Adipocyte (in vitro differentiated cells): ENCODE measurements at regions not wholly inside any gene's neighbourhood (a gene's known extent, or its start where the extent isn't known, plus 50 kb on each side); places are given as distances from the start of the nearest gene placed in this dataset.
A peak's percentile ranks its signal among the peaks of the same experiment; 100 is the strongest.
"Not testable (repeated sequence)": the region's sequence is repeated elsewhere in the genome, so short reads cannot be mapped to it uniquely, and the experiment has no call there.

Experiments
- DNase-seq: peaks from one replicate; pipeline ENCODE4 v3.0.0-alpha.2; 2015; ENCODE audit warnings: low read depth
- H3K27me3 ChIP-seq: replicated peaks from 2 replicates; pipeline ENCODE4 v1.7.0; 2013; ENCODE audit warnings: mild to moderate bottlenecking, low read length, moderate library complexity; ENCODE audit not compliant: control insufficient read depth, insufficient read depth
- H3K36me3 ChIP-seq: 2 replicates; pipeline ENCODE4 v1.7.0; 2013; ENCODE audit warnings: low read length, mild to moderate bottlenecking, moderate library complexity; ENCODE audit not compliant: control insufficient read depth, insufficient read depth, severe bottlenecking
- H3K4me1 ChIP-seq: 2 replicates; pipeline ENCODE4 v1.7.0; 2013; ENCODE audit warnings: mild to moderate bottlenecking, low read length, moderate library complexity; ENCODE audit not compliant: control insufficient read depth, insufficient read depth
- H3K4me3 ChIP-seq: 2 replicates; pipeline ENCODE4 v1.7.0; 2013; ENCODE audit warnings: mild to moderate bottlenecking, low read length, moderate library complexity
- H3K9ac ChIP-seq: 2 replicates; pipeline ENCODE4 v1.7.0; 2013; ENCODE audit warnings: mild to moderate bottlenecking, low read length, moderate library complexity
- H3K9me3 ChIP-seq: 2 replicates; pipeline ENCODE4 v1.7.0; 2013; ENCODE audit warnings: mild to moderate bottlenecking, low read length, moderate library complexity; ENCODE audit not compliant: control insufficient read depth

DNA sequence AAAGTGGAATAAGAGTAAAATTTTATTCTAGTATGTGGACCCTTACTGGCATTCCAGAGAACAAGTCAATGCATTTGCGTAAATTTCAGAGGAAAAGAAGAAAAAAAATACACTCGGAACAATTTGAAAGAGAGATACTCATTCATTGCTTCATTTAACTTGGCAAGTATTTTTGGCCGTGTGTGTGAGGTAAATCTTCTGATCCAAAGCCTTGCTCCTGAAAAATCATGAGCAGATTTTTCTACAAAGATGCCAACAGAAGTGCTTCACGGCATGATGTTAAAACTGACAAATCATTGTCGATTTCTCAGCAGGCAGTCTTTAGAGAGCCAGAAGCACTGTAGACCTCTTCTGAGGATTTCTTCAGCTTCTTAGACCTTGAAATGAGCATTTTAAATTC lies 194.0 kb downstream of the COX18 start:
- Histone ChIP-seq H3K4me3 (no peak overlapping the region), H3K4me1 (no peaks in the 10 kb centered on the region), H3K9me3 (no peaks in the 10 kb centered on the region), H3K9ac (no peak overlapping the region), H3K36me3 (no peaks in the 10 kb centered on the region), H3K27me3 (no peaks in the 10 kb centered on the region)
- DNase-seq, result no peak

DNA sequence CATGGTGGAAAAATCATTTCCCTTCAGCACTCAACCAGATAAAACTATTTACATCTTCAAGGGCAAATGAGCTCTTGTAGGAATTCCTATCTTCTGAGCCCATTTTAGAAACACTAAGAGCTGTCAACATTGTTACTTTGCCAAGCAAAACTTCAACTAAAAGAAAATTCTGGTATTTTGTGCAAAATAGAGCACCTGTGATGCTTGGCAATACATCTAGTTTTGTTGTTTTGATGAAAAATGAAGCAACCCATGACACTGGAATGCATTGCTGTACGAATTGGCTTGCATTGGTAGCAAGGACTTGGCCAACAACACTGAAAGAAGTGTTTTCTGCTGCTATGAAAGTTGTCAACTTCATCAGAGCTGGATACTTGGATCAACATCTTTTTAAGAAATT lies 194.4 kb downstream of the COX18 start:
- no peaks in the 10 kb centered on the region for H3K4me1 ChIP-seq
- no peaks in the 10 kb centered on the region for H3K27me3 ChIP-seq
- H3K9ac ChIP-seq, result no peak overlapping the region
- no peak for DNase-seq
- no peak overlapping the region for H3K4me3 ChIP-seq
- no peaks in the 10 kb centered on the region for H3K36me3 ChIP-seq
- no peaks in the 10 kb centered on the region for H3K9me3 ChIP-seq

DNA sequence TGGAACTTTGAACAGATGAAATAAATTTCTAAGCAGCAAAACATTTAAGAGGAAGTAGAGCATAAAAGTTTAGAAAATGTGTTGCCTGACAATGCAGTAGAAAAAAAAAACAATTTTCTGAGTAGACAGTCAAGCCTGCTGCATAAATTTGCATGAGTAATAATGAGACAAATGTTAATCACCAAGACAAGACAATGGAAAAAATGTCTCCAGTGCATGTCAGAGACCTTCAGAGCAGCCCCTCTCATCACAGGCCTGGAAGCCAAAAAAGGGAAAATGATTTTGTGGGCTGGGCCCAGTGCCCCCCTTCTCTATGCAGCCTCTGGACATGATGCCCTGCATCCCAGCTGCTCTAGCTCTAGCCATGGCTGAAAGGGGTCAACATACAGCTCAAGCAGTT lies 204.6 kb downstream of the COX18 start:
- no peak for DNase-seq
- Histone ChIP-seq H3K36me3 (no peaks in the 10 kb centered on the region), H3K4me1 (no peaks in the 10 kb centered on the region), H3K27me3 (no peaks in the 10 kb centered on the region), H3K9me3 (no peaks in the 10 kb centered on the region), H3K9ac (no peak overlapping the region), H3K4me3 (no peak overlapping the region)

GRCh38 chr4:72864277-72864676 lies 205.2 kb downstream of the COX18 start:
- not testable (repeated sequence) for H3K36me3 ChIP-seq, H3K9ac ChIP-seq, H3K4me1 ChIP-seq, H3K9me3 ChIP-seq, DNase-seq, H3K27me3 ChIP-seq, H3K4me3 ChIP-seq

- DNase-seq, result no peak
- Histone ChIP-seq H3K27me3 (no peaks in the 10 kb centered on the region), H3K4me3 (no peak overlapping the region), H3K36me3 (no peaks in the 10 kb centered on the region), H3K9me3 (no peaks in the 10 kb centered on the region), H3K9ac (no peak overlapping the region), H3K4me1 (peaks cover 6% of the 10 kb centered on the region)
Measured at GRCh38 chr4:72860766-72861165, 208.8 kb downstream of the COX18 start.

DNA sequence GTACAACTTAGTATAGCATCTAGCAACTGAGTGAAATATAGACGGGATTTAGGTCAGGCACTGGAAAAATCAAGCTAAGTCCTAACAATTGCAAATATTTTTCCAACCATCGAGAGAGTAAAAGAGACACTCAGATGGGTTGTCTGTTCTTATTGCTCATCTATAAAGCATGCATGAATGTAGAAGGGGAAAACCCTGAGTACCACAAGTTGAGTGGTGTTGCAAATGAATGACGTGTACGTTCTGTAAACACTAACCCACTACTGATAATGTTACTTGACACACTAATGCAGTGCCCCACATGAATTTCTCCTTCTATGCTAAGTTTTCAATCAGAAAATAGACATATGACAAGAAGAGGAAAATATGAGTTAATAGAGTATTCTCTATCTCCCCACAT lies 211.2 kb downstream of the COX18 start:
- H3K4me1 ChIP-seq, result peaks cover 6% of the 10 kb centered on the region
- H3K36me3 ChIP-seq, result no peaks in the 10 kb centered on the region
- no peak overlapping the region for H3K9ac ChIP-seq
- H3K9me3 ChIP-seq, result no peaks in the 10 kb centered on the region
- peak; percentile 81 for DNase-seq
- no peaks in the 10 kb centered on the region for H3K27me3 ChIP-seq
- no peak overlapping the region for H3K4me3 ChIP-seq

DNA sequence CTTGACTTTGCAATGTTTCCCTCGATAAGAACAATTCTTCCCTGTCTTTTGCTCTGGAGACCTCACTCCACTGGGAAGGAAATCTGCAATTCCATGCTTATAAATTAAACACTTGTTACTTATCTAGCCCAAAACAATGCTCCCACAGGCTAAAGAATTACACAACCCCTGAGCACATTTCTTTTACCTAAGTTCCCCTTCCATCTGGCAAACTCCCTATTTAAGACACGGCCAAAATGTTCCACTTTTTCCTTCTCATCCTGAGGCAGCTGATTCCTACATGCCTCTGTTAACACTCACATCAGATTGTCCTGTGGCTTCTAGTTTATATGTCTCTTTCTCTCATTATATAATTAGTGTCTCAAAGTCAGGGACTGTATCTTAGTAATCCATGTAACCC lies 211.7 kb downstream of the COX18 start:
- Histone ChIP-seq H3K4me1 (peaks cover 6% of the 10 kb centered on the region), H3K4me3 (no peak overlapping the region), H3K9ac (no peak overlapping the region), H3K27me3 (no peaks in the 10 kb centered on the region), H3K36me3 (no peaks in the 10 kb centered on the region), H3K9me3 (no peaks in the 10 kb centered on the region)
- peak; percentile 28 for DNase-seq

DNA sequence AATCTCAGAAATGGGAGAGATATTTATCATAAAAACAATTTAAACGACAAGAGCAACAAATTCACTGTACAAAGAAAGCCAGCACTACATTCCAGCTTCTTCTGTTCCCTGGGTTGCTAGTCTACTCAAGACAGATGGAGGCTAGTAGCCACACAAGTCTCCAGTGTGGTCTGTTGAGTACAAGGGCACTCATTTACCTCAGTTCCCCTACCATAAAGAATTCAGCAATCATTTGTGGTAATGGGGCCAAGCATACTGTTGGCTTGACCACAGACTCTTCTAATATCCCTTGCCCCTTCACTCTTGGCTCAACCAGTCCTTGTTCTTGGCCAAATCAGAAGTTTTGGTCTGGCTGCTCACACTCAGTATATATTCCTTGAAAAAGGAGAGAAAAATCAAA lies 212.3 kb downstream of the COX18 start:
- no peaks in the 10 kb centered on the region for H3K27me3 ChIP-seq
- H3K9ac ChIP-seq, result no peak overlapping the region
- no peak for DNase-seq
- no peaks in the 10 kb centered on the region for H3K36me3 ChIP-seq
- no peak overlapping the region for H3K4me3 ChIP-seq
- H3K9me3 ChIP-seq, result no peaks in the 10 kb centered on the region
- H3K4me1 ChIP-seq, result peaks cover 6% of the 10 kb centered on the region

- Histone ChIP-seq H3K36me3 (no peaks in the 10 kb centered on the region), H3K9me3 (no peaks in the 10 kb centered on the region), H3K27me3 (no peaks in the 10 kb centered on the region), H3K9ac (no peak overlapping the region), H3K4me1 (no peaks in the 10 kb centered on the region), H3K4me3 (no peak overlapping the region)
- no peak for DNase-seq
Measured at GRCh38 chr4:72846280-72847111, 223.0 kb downstream of the COX18 start.

- no peaks in the 10 kb centered on the region for H3K36me3 ChIP-seq
- H3K4me3 ChIP-seq, result no peak overlapping the region
- DNase-seq, result peak; percentile 40
- H3K4me1 ChIP-seq, result no peaks in the 10 kb centered on the region
- H3K9me3 ChIP-seq, result no peaks in the 10 kb centered on the region
- H3K27me3 ChIP-seq, result no peaks in the 10 kb centered on the region
- H3K9ac ChIP-seq, result no peak overlapping the region
Measured at GRCh38 chr4:72843466-72843865, 226.1 kb downstream of the COX18 start.

DNA sequence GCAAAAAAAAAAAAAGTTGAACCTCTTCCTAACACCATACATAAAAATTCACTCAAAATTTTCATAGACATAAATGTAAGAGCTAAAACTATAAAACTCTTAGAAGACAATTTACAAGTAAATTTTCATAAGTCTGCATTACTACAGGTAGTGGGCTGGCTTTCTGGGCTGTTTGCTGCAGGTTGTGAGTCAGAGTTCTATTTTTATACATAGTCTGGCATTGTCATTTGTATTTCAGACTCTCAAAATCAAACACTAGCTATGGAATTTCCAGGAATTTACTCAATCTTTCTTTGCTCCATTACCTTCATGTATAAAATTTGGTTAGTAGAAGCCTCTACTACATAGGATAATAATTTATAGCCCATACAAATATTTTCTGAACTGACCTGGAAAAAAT lies 227.2 kb downstream of the COX18 start:
- no peaks in the 10 kb centered on the region for H3K36me3 ChIP-seq
- peak; percentile 36 for DNase-seq
- no peaks in the 10 kb centered on the region for H3K4me1 ChIP-seq
- no peaks in the 10 kb centered on the region for H3K27me3 ChIP-seq
- no peak overlapping the region for H3K4me3 ChIP-seq
- H3K9me3 ChIP-seq, result no peaks in the 10 kb centered on the region
- no peak overlapping the region for H3K9ac ChIP-seq

GRCh38 chr4:72840166-72840565 lies 229.3 kb downstream of the COX18 start:
- H3K36me3 ChIP-seq, H3K9me3 ChIP-seq, H3K4me1 ChIP-seq, H3K4me3 ChIP-seq, H3K9ac ChIP-seq, H3K27me3 ChIP-seq, DNase-seq: not testable (repeated sequence)
